ENCODE measurements at regions not wholly inside any gene's neighbourhood (a gene's known extent, or its start where the extent isn't known, plus 50 kb on each side); places are given as distances from the start of the nearest gene placed in this dataset.

- no peak for DNase-seq
Measured at GRCh38 chr21:38878379-38879179, 72.8 kb downstream of the ETS2 start.

GRCh38 chr21:38875694-38876492 is 70.2 kb downstream of the ETS2 start:
- no peak for DNase-seq

Data from femur (tissue), 1 donor.